Left hindlimb (tissue), 1 donor: ENCODE measurements at regions not wholly inside any gene's neighbourhood (a gene's known extent, or its start where the extent isn't known, plus 50 kb on each side); places are given as distances from the start of the nearest gene placed in this dataset.
A peak's percentile ranks its signal among the peaks of the same experiment; 100 is the strongest.
"Not testable (repeated sequence)": the region's sequence is repeated elsewhere in the genome, so short reads cannot be mapped to it uniquely, and the experiment has no call there.

Source experiments
- DNase-seq: peaks from one replicate; pipeline ENCODE4 v3.0.0-alpha.2; 2018

GRCh38 chr14:25303934-25304333, 254.0 kb upstream of the STXBP6 start:
- DNase-seq, result no peak

GRCh38 chr14:25298238-25298637, 248.3 kb upstream of the STXBP6 start:
- DNase-seq, result no peak

DNA sequence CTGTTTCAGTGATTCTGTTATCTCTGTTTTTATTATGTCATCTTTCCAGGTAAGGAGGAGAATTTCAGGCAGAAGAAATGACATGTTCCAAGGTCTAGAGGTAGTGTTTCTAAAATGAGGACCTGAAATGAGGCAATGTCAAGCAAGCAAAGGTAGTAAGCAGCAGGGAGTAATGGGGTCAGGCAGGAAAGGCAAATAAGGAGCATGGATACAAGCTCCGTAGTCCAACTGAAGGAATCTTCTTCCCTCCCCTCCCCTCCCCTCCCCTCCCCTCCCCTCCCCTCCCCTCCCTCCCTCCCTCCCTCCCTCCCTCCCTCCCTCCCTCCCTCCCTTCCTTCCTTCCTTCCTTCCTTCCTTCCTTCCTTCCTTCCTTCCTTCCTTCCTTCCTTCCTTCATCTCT, 240.2 kb upstream of the STXBP6 start:
- DNase-seq, result not testable (repeated sequence)

DNA sequence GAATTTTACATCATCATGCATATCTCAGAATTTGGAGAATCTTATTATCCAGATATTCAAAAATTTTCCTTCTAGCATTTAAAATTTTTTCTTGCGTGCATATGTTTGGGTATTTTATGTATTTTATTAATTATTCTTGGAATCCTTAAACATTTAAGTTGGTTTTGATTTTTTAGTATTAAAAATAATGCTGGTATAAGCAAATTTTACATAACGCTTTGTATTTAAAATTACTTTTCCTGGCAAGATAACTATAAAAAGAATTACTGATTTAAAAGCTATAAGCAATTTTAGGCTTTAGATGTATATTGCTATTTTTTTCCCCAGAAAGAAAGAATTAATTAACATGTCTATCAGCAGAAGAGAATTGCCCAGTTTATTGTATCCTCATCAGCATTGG, 224.6 kb upstream of the STXBP6 start:
- no peak for DNase-seq

GRCh38 chr14:25267186-25267585, 217.2 kb upstream of the STXBP6 start:
- no peak for DNase-seq

- no peak for DNase-seq
These were observed 209.5 kb upstream of the STXBP6 start for GRCh38 chr14:25259470-25259869.

GRCh38 chr14:25252793-25253192, 202.8 kb upstream of the STXBP6 start:
- no peak for DNase-seq

- no peak for DNase-seq
These were observed 200.6 kb upstream of the STXBP6 start for GRCh38 chr14:25250516-25250915.

DNA sequence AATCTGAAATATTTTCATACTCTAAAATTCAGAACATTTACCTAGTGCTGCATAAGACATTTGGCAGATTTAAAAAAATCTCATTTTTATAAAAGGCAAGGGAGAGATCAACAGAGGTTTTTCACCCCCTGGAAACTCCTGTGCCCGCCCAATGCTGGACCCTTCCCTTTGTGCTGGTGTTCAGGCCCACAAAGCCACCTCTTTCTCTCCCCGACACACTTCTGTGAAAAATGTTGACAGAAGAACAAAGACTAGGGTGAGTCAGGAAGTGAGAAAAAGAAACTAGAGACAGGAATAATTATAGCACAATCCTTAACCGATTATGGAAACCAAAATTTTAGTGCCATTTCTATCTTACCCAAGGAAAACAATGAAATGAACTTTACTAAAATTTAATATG, 197.7 kb upstream of the STXBP6 start:
- no peak for DNase-seq

GRCh38 chr14:25246751-25247150, 196.8 kb upstream of the STXBP6 start:
- DNase-seq, result no peak

GRCh38 chr14:25239170-25239569, 189.2 kb upstream of the STXBP6 start:
- DNase-seq, result no peak

DNA sequence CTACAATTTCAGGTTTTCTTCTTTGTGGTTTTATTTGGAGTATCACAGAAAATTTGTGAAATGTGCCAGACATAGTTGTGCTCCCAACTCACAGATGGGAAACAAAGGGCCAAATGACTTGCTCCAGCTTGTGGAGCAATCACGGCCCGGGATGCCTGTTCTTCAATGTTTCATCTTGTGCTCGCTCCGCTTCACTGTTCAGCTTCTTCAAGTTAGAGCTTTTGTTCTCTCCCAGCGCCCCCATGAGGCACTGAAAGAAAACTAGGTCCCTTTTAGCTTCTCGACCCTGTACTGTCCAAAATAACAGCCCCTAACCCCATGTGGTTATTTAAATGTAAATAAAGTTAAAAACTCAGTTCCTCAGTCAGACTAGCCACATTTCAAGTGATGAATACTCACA, 187.9 kb upstream of the STXBP6 start:
- DNase-seq, result no peak

DNA sequence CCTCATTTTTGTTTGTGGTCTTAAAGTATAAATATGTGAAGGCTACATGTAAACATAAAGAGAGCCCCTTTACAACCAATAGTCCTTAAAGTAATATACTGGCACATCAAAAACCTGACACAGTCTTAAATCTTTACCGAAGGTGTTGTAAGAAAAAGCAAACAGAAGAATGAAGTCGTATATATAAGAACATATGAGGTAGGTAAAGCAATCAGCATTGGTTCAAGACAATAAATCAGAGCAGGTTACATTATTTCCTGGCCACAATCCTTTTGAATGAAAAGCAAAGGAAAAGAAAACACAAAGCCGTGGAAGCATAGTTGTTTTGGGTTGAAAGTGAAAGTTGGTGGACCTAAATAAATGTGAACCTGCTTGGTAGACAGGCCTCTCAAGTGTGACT, 183.7 kb upstream of the STXBP6 start:
- DNase-seq, result no peak

- DNase-seq, result no peak
These were observed 181.1 kb upstream of the STXBP6 start for GRCh38 chr14:25231004-25231403.

- DNase-seq, result no peak
These were observed 176.3 kb upstream of the STXBP6 start for GRCh38 chr14:25226214-25226613.

- no peak for DNase-seq
These were observed 172.3 kb upstream of the STXBP6 start for GRCh38 chr14:25222256-25222655.

GRCh38 chr14:25220514-25220913, 170.6 kb upstream of the STXBP6 start:
- no peak for DNase-seq

DNA sequence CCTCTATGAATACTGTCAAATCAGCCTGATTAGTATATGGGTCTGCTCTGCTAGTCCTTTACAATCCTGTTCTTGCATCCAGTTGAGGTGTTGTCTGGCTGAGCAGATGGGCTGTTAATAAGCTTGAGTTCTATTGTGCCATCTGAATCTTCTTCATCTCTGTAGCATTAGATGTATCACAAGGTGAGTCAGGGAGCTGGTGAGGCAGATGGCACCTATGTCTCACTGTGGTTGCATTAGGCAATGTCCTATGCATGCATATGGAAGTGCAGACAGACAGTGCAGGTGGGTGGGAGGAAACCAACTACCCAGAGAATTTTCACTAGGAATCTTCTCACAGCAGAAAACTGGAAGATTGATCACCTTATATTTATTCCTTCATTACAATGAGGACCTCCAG, 165.7 kb upstream of the STXBP6 start:
- no peak for DNase-seq

- DNase-seq, result no peak
These were observed 147.9 kb upstream of the STXBP6 start for GRCh38 chr14:25197885-25198284.

- DNase-seq, result no peak
These were observed 130.3 kb upstream of the STXBP6 start for GRCh38 chr14:25180221-25180620.

DNA sequence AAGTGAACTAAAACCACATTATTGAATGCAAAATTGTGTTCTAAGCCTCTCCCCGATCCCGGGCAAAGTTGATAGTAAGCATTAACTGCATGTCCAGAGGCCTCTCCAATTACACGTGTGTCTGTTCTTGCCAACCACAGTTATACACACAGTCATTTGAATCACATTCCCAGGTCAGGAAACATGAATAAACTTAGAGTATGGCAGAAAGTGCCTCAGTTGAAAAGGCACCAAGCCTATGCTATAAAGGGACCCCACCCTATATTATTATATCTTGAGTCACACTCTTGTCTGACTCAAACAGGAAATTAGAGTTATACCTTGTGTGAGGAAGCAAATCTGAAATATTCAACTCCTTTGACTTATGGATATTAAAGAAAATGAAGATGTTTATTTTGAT, 128.3 kb upstream of the STXBP6 start:
- DNase-seq, result no peak

DNA sequence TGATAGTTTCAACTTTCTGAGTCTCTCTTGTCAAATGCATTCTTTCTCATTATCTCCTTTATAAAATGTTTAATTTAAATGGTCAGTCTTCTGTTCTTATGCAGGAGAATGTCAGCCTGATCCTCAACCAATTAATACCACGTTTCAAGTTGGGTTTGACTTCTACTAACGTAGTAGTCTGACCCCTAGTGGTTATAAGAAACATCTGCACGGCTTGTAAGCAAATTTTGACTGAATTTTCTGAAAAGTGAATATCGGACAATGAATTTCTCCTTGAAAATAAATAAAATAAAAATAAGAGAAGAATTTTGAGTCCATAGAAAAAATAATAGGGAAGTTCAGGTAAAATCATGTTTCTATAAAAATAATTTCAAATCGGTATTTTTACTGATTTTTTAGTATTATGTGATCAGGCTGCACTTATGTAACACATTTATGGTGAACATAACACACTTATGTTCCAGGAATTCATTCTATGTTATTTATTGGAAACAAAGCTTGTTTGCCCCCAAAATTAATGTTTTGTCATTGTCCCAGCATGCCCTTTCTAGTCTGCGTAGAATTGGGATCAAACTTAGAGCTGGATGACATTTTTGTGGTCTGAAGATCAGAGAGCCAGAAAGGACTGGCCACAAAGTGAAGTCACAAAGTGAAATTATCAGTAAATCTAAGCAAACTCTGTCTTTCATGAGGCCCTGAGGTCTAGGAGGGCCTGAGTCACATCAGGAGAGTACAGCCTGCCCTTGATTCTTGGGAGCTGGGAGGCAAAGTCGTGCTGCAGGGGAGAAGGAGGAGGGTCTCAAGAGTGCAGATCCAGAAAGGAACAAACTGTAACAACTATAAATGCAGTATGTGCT, 101.2 kb upstream of the STXBP6 start:
- no peak for DNase-seq

GRCh38 chr14:25150401-25150800, 100.5 kb upstream of the STXBP6 start:
- DNase-seq, result no peak

- DNase-seq, result no peak
These were observed 90.5 kb upstream of the STXBP6 start for GRCh38 chr14:25140411-25140810.

GRCh38 chr14:25136811-25137210, 86.9 kb upstream of the STXBP6 start:
- peak; percentile 58 for DNase-seq
